ENCODE measurements at regions not wholly inside any gene's neighbourhood (a gene's known extent, or its start where the extent isn't known, plus 50 kb on each side); places are given as distances from the start of the nearest gene placed in this dataset.

DNA sequence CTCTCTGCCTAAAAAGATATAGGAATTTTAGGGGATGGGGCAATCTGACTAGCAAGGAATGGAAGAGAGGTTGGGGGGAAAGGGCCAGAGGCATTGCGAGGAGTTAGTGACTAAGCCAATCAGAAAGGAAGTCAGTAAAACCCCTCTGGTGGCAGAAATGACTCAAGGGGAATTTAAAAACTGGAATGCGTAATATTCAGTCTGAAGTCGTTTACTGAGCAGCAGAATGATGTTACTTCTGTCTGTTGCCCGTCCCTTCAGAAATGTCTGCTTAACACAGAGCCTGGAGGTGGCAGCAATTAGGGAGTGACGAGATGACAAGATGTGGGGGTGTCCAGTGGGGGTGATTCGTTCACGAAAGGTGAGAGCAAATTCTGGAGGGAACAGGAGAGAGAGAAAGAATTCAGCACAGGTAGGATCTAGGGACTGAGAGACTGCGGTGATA, 107.7 kb upstream of the CLMP start:
- peak in 1 of 2 donors; percentile 28 for DNase-seq

DNA sequence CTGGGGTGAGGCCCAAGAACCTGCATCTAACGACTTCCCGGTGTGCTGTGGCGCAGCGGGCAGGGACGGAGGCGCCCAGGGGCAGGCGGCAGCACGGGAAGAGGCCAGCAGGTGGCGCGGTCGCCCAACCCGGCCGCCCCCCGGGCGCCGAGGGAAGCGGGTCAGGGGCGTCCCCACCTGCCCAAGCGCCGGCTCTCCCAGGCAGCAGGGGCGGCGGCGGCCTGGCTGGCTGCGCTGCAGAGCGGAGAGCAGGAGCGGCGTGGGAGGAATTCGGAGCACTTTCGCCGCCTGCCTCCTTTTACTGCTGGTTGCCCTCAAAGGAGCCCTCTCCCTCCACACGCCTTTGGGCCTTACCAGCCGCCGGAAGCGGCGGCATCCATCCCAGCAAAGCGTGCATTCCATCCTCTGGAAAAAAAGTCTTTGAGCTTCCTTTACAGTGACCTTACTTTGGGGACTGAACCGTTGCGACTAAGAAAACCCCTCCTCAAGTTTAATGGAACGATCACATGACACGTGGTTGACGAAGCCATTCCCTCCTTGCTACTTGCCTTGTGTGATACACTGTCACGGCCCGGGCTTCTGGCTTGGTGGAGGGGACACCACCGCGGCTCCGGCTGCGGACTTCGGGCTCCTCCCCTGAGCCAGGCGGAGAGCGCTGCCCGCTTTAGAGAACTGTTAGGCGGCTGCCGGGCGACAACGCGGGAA, 106.8 kb upstream of the CLMP start:
- peak; percentile 73 to 81 for DNase-seq

DNA sequence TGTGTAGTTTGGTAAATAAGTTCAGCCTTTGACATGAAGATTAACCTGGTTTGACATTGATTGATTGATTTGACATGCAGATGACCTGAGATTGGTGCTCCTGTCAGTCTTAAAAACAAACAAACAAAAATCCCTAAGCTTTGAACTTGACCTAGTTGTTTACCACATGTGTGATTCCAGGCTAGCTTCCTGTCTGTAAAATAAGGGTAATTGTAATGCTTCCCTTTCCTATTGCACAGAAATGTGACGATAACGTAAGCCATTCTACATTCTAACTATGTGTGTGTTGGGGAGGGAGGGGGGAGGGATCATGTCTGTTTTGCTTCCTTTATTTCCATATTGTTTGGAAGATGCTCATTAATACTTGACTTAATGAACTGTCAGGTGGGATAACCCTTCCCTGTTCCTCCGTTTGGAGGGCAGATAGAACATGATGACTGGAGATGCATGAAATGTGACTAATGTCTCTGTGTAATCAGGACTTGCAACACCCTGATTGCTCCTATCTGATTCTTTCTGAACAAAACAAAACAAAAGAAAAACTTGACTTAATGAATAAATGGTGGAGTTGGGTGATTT, 106.1 kb upstream of the CLMP start:
- no peak for DNase-seq

DNA sequence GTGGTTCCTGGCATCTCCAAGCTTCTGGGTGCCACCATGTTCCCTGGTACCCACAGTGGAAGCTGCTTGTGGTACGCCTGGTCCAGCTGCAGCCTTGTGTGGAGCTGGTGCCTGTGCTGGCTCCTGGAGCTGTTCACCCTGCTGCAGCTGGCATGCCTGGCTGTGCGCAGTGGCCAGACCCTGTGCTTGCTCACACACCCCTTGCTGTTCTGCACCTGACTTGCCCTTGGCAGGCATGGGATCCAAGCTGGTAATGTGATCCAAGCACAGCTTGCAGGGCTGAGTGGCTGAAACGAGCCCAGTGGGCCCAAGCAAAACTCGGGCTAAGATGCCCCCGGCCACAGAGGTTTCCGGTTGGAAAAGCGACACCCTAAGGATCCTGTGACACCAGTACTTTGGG, 104.7 kb upstream of the CLMP start:
- no peak for DNase-seq

DNA sequence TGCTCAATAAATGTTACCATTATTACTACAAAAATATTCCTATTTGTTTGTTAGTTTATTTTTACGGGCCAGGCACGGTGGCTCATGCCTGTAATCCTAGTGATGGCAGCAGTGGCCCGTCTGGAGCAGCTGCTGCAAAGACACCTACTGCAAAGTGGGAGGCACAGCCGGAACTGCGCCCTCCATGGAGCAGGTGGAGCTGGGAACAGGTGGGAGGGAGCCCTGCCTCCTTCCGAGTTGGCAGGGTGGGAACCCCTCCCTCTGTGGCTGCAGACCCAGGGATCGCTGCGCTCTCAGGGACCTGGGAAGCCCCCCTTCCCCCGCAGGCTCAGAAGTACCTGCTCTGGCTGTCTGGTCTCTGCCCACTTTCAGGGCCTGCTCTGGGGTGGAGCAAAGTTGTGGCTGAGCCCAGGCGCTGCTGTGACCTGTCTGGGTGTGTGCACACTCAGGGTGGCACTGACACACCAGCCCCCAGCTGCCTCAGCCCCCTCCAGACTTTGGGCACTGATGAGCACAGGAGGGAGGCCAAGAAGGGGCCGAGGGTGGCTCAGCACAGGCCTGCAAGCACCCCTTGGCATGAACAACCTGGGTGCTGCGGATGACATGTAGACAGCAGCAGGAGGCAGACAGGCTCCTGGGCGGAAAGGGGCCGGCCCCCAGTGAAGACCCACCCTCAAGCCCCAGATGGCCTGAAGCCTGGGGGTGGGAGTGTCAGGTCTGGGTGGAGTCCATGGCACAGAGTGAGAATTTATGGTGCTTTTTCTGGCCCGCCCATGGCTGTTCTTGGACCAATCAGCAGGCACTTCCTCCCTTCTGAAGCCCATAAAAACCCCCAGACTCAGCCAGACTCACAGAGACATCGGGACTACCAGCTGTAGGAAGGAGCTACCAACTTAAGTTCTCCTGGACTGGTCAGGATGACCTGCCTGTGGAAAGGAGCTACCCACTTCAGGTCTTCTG, 103.7 kb upstream of the CLMP start:
- no peak for DNase-seq

DNA sequence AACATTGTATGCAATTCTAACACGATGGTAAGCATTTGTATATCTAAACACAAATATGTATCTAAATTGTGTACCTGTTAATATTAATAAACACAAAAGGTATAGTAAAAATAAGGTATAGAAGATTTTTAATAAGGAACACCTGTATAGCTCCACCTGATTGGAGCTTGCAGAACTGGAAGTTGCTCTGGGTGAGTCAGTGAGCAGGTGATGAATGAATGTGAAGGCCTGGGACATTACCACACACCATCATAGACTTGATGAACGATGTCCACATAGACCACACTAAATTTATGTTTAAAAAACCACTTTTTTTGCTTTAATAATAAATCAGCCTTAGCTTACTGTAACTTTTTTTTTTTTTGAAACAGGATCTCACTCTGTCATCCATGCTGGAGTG, 97.6 kb upstream of the CLMP start:
- no peak for DNase-seq

DNA sequence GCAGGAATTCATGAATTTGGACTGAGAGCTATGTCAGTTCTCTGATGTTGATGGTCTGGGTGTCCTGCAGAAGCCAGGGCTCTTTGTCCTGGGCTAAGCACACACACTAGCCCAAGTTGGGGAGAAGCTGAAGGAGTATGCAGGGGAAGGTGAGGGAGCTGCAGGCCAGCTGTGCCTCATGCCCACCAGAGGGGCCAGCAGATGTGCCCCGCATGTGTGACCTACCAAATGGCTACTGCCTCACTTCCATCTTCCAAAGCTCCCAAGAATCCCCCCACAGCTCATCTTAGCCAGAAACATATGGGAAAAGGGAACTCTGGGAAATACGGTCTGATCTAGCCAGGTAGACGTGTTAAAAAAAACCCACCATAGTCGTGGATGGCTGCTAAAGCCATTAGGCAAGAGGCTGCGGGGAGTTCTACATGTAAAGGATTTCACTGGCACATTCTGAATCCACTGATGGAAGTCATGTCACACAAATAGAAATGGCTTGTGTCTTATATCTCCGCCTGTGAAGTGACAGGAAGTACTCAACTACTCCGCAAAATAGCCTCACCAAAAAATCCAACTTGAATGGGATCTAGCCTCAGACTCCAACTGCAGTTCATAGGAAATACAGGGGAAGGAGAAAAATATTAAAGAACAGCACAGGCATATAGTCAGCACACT, 96.3 kb upstream of the CLMP start:
- no peak for DNase-seq

DNA sequence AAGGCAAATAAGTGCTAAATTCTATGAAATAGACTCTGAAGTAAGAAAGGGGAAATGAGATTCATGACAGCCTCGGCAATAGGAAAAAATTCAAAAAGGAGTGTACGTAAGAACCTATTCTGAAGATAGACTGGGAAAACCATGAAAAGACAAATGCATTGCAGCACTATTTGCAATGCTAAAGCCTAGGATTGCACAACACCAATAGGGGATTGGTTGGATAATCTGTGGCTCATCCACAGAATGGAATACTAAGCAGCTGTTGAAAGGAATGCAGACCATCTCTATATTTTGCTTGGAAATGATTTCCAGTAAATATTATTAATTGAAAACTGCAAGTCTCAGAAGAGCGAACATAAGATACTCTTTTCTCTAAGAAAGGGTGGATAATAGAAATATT, 91.7 kb upstream of the CLMP start:
- DNase-seq, result no peak

DNA sequence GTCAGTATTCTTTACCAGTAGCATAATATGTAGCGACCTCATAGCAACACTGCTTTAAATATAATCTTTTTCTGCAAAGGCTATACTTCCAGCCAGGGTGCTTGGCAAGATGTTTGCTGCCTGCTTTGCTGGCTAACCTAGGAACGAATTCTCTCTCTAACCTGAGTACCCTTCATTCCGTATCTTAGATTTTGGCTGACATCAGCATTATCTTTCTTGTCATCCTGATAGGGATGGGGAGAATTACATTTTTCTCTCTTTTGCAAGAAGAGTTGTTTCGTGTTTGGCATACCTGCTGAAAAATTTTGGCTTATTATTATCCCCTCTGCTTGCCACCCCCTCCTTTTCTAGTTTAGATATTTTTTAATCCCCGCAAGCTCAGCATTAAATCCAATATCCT, 91.2 kb upstream of the CLMP start:
- DNase-seq, result no peak

DNA sequence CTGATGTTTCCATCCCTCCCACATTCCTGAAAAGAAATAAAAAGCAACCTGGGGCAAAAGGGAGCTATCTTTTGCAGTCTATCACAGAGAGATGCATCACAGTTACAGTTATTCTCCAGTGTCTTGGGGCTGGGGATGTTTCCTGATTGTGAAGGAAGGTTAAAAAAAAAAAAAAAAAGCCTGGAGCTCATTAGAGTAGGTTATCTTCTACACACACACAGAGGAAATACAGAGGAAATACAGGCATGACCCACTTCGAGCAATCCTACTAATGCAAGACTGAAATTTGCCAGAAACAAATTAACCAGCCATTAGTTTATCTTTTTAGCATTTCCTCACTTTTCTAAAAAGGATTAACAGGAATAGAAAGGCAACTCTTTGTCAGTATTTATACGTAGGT, 89.4 kb upstream of the CLMP start:
- no peak for DNase-seq

DNA sequence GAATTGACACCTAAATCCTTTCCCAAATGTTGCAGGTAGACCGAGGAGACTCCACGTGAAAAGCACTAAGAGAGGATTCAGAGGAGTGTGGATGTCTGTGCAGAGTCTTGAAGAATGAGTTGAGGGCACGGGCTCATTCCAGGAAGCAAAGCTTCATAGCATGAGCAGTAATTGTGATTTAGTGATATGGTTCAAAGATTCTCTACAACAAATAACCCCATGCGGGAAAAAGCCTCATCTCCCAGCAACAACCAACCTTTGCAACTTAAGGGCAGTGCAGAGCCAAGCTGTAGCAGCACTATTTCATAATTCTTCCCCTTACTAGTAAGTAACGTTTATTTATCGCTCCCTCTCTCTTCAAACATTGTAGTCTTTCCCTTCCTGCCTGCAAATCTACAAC, 87.5 kb upstream of the CLMP start:
- DNase-seq, result no peak

DNA sequence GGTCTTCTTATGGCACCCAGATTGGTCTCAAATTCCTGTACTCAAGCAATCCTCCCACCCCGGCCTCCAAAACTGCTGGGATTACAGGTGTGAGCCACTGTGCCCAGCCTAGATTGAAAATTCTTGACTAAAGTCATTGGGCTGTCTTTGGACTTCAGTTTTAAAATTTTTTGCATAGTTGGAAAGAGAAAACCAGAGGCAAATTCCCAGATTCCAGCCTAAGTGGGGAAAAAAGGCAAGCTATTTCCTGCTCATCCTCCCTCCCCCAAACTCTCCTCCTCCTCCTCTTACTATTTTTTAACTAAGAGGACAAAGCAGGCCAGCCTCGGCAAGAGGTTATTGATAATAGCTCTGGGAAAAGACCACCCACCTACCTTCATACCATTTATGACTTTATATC, 78.6 kb upstream of the CLMP start:
- DNase-seq, result no peak

DNA sequence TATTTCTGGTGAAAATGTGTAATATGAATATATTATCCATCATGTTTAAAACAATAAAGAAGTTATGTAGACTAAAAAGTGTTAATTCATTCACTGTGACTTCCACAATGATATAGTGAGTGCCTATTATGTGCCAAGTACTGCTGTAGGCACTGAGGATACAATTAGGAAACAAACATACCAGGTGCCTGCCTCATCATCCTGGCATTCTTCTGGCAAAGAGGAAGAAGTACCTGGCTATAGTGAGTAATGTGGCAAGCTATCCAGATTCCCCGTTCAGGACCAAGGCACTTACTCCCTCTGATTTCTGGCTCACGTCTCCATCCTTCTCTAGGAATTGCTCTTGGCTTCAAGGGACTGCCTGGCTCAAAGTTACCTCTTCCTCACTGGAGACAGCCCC, 77.5 kb upstream of the CLMP start:
- DNase-seq, result no peak

DNA sequence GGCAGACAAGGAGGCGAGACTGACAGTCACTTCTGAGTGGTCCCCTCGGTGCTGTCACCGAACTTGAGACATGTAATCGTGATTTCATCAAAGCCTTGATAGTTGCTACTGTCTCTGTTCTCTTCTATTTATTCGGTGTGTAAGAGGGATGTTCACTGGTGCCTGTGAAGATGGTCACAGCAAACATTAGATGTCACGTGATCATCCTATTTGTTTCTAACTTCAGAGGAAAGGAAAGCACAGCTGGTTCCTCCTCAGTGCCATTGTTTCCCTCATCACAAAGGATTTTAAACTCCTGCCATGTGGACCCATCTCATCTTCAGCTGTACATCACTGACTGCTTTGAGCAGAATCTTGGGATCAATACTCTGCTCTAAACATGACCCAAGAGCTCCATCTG, 73.1 kb upstream of the CLMP start:
- DNase-seq, result no peak

DNA sequence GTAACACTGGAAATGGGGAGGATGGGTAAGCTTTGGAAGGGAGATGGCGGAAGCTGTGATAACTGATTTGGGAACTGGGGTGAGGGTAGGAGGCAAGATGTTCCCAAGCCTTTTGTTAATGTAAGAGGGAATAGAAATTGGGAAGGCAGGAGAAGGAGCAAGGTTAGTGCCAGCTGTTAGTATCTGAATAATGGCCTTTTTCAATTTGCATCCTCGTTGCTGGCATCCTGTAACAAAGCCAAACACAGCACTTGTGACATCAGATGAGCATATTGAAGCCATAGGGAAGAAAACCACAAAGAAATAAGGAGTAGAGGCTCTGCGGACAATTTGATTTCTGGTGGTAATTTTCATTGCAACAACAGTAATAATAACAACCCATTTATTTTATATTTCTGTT, 70.9 kb upstream of the CLMP start:
- no peak for DNase-seq

DNA sequence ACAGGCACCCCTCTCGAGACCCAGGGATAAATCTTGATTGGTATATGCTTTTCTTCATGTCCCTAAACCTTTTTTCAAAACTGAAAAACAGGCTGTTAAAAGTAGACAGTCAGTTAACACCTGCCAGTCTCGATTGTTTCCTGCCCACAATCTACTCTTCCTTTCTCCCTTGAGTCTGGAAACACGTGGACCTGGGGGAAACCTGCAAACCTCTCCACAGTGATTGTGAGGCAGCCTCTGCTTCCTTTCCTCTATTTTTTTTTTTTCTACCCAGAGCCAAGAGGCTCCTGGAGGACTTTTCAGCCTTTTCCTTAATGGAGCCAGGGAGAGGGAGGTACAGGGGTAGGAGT, 69.4 kb upstream of the CLMP start:
- DNase-seq, result no peak

DNA sequence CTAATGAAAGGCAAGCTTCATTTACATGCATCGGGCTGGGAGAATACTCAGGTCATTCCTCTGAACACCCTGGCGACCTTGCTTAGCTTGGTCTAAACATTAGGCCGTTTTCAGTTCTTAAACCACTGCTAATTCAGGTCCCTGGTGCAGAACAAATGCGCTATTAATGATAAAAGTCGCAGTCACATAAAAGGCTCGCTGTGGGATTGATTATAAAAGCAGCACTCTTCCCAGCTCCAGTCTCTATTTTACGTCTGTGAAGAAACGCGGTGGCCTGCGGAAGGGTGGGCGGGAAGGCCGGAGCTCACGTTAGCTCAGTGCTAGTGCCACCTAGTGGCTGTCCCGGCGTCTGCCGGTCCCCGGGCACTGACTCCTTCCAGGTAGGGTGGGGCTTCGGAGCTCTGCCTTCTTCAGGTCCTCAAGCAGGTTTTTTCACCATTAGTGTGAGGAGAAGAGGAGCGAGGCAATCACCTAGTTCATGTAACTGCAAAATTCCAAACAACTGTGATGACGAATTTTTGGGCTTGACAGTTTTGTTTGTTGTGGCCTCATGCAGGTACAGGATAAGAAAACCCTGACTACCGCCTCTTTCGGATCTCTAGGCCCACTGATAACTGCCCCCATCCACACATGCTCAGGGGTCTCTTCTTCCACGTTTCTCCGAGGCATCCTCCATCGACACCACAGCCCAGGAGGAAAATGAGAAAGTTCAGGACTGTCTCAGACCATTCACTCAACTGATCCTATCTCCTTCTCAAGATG, 66.5 kb upstream of the CLMP start:
- peak; percentile 72 to 79 for DNase-seq

DNA sequence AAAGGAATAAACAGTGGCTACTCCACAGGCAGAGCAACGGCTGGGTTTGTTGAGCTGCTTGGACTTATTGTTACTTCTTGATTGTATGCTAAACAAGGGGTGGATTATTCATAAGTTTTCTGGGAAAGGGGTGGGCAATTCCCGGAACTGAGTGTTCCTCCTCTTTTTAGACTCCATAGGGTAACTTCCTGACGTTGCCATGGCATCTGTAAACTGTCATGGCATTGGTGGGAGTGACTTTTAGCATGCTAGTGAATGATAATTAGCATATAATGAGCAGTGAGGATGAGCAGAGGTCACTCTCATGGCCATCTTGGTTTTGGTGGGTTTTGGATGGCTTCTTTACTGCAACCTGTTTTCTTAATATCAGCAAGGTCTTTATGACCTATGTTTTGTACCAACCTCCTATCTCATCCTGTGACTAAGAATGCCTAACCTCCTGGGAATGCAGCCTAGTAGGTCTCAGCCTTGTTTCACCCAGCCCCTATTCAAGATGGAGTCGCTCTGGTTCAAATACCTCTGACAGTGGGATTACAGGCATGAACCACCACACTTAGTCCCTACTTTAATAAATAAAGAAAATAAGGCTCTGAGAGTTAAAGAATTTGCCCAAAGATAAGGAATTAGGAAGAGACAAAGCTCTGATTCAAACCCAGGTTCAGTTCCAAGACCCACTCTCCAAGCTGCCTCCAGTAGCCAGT, 65.6 kb upstream of the CLMP start:
- no peak for DNase-seq

DNA sequence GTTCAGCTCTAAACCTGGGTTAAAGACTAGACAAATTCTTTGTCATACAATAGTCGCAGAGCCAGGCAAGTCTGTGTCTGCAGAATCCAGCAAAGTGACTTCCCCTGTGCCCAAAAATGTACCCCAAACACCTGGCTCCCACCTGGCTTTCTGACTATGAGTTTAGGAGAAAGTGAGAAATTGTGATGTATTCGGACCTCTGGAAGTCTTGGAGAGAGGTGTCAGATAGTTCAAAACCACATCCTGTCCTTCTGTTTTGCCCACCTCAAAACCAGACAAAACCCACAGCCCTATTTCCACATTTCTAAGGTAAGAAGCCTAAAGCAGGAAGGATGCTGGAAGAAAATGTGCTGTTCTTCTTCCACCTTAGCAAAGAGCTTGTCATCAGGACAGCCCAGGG, 63.8 kb upstream of the CLMP start:
- DNase-seq, result no peak

DNA sequence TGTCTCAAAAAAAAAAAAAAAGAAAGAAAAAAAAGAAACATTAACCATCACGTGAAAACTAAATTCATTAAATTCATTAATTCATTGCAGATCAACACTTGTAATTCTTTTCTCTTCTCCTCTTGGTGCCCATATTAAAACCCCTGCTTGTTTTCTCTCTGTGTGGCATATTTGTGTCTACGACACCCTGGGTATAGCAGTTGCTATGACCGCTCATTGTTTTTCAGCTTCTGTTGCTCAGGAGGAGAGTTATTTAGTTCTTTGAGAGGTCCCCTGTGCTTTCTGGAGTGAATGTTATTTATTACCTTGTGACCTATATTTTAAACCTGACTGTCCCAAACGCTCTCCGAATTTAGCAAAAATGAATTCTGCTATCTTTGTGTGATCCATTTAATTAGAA, 62.3 kb upstream of the CLMP start:
- no peak for DNase-seq

DNA sequence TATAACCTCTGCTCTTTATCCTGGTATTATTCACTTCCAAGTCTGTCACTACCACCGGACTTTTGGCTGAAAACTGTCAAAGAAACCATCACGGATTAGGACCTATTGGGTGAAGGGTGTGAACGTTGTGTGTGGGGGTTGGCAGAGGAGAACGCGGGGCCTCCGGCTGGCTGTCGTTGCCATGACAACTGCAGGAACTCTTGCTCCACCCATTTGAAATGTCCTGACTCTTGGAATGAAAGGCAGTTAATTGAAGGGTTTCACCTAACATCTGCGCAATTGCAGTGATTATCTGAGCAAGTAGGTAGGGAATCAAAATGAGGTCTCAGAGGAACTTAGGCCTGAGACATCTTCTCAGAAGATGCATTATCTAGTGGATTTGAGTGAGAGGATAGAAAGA, 60.9 kb upstream of the CLMP start:
- no peak for DNase-seq

DNA sequence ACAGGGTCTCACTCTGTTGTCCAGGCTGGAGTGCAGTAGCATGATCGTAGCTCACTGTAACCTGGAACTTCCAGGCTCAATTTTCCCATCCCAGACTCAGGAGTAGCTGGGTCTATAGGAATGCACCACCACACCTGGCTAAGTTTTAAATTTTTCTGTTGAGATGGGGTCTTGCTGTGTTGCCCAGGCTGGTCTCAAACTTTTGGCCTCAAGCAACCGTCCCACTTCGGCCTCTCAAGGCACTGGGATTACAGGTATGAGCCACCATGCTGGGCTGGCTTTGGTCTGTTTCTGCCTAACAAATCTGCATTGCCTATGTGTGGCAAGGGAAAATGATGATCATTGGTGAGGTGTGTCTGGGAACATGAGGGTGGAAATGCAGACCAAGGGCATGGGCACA, 59.3 kb upstream of the CLMP start:
- no peak for DNase-seq
